BE2C (cell line): ENCODE measurements at regions not wholly inside any gene's neighbourhood (a gene's known extent, or its start where the extent isn't known, plus 50 kb on each side); places are given as distances from the start of the nearest gene placed in this dataset.

Experiments used
- DNase-seq: peaks from one replicate; pipeline ENCODE4 v3.0.0-alpha.2; 2020
- H3K27me3 ChIP-seq: fragments of 250-450 bp; sonication (Bioruptor Pico); 2 replicates; pipeline ENCODE4 v1.5.1; 2020; ENCODE audit warnings: mild to moderate bottlenecking
- H3K36me3 ChIP-seq: fragments of 250-450 bp; sonication (Bioruptor Pico); 2 replicates; pipeline ENCODE4 v1.5.1; 2020; ENCODE audit warnings: mild to moderate bottlenecking
- H3K4me1 ChIP-seq: fragments of 250-450 bp; sonication (Bioruptor Pico); 2 replicates; pipeline ENCODE4 v1.5.1; 2020
- H3K4me3 ChIP-seq: 2 replicates; pipeline ENCODE4 v1.5.1; 2011; ENCODE audit warnings: low read depth, low read length
- H3K9me3 ChIP-seq: fragments of 250-450 bp; sonication (Bioruptor Pico); 2 replicates; pipeline ENCODE4 v1.5.1; 2020
- TF ChIP-seq, protein P1 (sequence below): IDR thresholded peaks from 2 replicates; pipeline ENCODE4 v1.5.1; 2012; ENCODE audit warnings: mild to moderate bottlenecking, low read depth, low read length

DNA sequence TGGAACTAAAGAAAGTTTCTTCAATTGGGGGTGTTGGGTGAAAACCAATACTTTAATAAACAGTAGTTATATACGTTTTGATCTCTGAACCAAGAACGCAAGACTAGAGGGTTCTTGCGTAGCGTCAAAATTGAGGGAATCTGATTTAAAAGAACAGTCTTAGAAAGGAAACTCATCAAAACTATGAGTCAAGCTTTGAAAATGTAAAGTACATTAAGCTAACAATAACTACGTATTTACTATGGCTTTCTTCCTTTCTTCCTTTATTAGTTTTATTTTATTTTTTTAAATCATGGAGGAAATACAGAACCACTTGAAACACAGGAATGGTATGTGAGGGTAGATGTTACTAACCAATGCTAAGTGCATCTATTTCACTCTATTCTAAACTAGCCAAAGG, 287.0 kb upstream of the RSPO3 start:
- no peak overlapping the region for H3K4me3 ChIP-seq
- H3K27me3 ChIP-seq: no peaks in the 10 kb centered on the region
- H3K36me3 ChIP-seq: no peaks in the 10 kb centered on the region
- H3K9me3 ChIP-seq: no peaks in the 10 kb centered on the region
- TF ChIP-seq, protein P1, sequence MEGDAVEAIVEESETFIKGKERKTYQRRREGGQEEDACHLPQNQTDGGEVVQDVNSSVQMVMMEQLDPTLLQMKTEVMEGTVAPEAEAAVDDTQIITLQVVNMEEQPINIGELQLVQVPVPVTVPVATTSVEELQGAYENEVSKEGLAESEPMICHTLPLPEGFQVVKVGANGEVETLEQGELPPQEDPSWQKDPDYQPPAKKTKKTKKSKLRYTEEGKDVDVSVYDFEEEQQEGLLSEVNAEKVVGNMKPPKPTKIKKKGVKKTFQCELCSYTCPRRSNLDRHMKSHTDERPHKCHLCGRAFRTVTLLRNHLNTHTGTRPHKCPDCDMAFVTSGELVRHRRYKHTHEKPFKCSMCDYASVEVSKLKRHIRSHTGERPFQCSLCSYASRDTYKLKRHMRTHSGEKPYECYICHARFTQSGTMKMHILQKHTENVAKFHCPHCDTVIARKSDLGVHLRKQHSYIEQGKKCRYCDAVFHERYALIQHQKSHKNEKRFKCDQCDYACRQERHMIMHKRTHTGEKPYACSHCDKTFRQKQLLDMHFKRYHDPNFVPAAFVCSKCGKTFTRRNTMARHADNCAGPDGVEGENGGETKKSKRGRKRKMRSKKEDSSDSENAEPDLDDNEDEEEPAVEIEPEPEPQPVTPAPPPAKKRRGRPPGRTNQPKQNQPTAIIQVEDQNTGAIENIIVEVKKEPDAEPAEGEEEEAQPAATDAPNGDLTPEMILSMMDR: no peak
- DNase-seq: no peak
- no peaks in the 10 kb centered on the region for H3K4me1 ChIP-seq

DNA sequence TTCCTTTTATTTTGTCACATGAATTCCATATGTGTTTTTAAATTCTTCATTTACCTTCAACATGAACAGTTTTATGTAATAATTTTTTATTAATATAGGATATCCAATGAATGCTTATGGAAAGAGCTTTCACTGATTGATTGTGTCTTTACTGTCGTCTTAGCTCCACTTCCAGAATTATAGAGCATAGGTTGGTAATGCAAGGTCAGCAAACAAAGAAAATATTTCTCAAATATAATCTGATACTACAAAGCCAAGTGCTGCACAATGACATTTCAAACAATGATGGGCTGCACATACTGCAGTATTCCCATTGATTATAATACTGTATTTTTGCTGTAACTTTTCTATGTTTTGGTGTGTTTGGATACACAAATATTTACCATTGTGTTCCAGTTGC, 275.7 kb upstream of the RSPO3 start:
- no peaks in the 10 kb centered on the region for H3K4me1 ChIP-seq
- no peak overlapping the region for H3K4me3 ChIP-seq
- H3K36me3 ChIP-seq: no peaks in the 10 kb centered on the region
- no peaks in the 10 kb centered on the region for H3K9me3 ChIP-seq
- no peak for DNase-seq
- TF ChIP-seq, protein P1: no peak
- H3K27me3 ChIP-seq: no peaks in the 10 kb centered on the region

- TF ChIP-seq, protein P1: no peak
- no peaks in the 10 kb centered on the region for H3K9me3 ChIP-seq
- no peaks in the 10 kb centered on the region for H3K27me3 ChIP-seq
- DNase-seq: no peak
- no peaks in the 10 kb centered on the region for H3K36me3 ChIP-seq
- no peak overlapping the region for H3K4me3 ChIP-seq
- H3K4me1 ChIP-seq: no peaks in the 10 kb centered on the region
Observed at GRCh38 chr6:126848119-126848518, 270.4 kb upstream of the RSPO3 start.

- DNase-seq: no peak
- Histone ChIP-seq H3K4me1 (no peaks in the 10 kb centered on the region), H3K4me3 (no peak overlapping the region), H3K27me3 (no peaks in the 10 kb centered on the region), H3K9me3 (no peaks in the 10 kb centered on the region), H3K36me3 (no peaks in the 10 kb centered on the region)
- TF ChIP-seq, protein P1: no peak
Observed at GRCh38 chr6:126867641-126868040, 250.8 kb upstream of the RSPO3 start.

- DNase-seq: no peak
- H3K4me3 ChIP-seq: no peak overlapping the region
- no peaks in the 10 kb centered on the region for H3K9me3 ChIP-seq
- TF ChIP-seq, protein P1: no peak
- H3K27me3 ChIP-seq: no peaks in the 10 kb centered on the region
- H3K36me3 ChIP-seq: no peaks in the 10 kb centered on the region
- no peaks in the 10 kb centered on the region for H3K4me1 ChIP-seq
Observed at GRCh38 chr6:126873351-126873750, 245.1 kb upstream of the RSPO3 start.

DNA sequence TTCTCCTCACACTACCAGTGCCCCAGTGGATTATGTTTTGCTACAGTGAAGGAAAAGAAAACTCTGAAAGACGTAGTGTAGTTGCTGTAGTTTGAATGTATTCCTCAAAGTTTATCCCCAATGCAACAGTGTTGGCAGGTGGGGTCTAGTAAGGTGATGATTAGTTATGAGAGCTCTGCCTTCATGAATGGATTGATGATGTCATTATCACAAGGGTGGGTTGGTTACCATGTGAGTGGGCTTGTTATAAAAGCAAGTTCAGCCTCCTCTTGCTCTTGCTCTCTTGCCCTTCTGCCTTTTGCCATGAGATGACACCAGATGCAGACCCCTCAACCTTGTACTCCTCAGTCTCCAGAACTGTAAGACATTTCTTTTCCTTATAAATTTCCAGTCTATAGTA, 244.7 kb upstream of the RSPO3 start:
- H3K4me1 ChIP-seq: no peaks in the 10 kb centered on the region
- no peak overlapping the region for H3K4me3 ChIP-seq
- TF ChIP-seq, protein P1: no peak
- no peaks in the 10 kb centered on the region for H3K36me3 ChIP-seq
- no peaks in the 10 kb centered on the region for H3K9me3 ChIP-seq
- DNase-seq: no peak
- H3K27me3 ChIP-seq: no peaks in the 10 kb centered on the region
